Upper lobe of left lung (tissue), 4 donors: ENCODE measurements at regions not wholly inside any gene's neighbourhood (a gene's known extent, or its start where the extent isn't known, plus 50 kb on each side); places are given as distances from the start of the nearest gene placed in this dataset.

ENCODE experiments used
- EP300 ChIP-seq, 4 donors: sonication (generic); formaldehyde crosslinking; IDR thresholded peaks; one replicate each; pipeline ENCODE4 v1.5.1; 2017; ENCODE audit warnings: antibody characterized with exemption in 4 of 4, control low read depth in 2 of 4
- POLR2AphosphoS5 ChIP-seq, 2 donors: sonication (generic); formaldehyde crosslinking; IDR thresholded peaks; one replicate each; pipeline ENCODE4 v1.5.1; 2017; ENCODE audit warnings: antibody characterized with exemption in 2 of 2
- TF ChIP-seq, protein P1 (sequence below), 6 experiments: fragments of 450-650 bp in 4 of 6; fragments of 200-600 bp in 2 of 6; sonication (generic) in 2 of 6; IDR thresholded peaks; one replicate each; pipeline ENCODE4 v1.5.1; 2016 to 2019; ENCODE audit warnings: antibody characterized with exemption in 6 of 6

DNA sequence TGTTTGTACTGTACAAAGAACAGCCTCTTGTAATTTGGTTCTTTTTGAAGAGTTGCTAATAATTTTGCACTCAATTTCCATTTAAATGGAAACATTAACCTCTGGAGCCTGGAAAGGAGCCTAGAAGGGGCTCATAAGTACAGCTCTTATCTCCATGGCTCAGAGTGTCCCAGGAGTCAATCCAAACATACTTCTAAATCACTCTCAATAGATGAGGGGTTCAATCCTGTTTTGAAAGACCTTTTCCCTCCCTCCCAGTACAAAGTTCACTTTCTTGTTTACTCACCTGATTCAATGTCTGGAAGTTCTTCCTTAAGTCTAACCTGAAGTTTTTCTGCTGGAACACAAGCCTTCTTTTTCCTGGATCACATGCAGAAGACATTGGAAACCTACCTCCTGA lies 273.0 kb upstream of the PLET1 start:
- TF ChIP-seq POLR2AphosphoS5 (IDR thresholded peaks at IDR 0.05) (no peak), EP300 (IDR thresholded peaks at IDR 0.05) (no peak)
- TF ChIP-seq, protein P1, sequence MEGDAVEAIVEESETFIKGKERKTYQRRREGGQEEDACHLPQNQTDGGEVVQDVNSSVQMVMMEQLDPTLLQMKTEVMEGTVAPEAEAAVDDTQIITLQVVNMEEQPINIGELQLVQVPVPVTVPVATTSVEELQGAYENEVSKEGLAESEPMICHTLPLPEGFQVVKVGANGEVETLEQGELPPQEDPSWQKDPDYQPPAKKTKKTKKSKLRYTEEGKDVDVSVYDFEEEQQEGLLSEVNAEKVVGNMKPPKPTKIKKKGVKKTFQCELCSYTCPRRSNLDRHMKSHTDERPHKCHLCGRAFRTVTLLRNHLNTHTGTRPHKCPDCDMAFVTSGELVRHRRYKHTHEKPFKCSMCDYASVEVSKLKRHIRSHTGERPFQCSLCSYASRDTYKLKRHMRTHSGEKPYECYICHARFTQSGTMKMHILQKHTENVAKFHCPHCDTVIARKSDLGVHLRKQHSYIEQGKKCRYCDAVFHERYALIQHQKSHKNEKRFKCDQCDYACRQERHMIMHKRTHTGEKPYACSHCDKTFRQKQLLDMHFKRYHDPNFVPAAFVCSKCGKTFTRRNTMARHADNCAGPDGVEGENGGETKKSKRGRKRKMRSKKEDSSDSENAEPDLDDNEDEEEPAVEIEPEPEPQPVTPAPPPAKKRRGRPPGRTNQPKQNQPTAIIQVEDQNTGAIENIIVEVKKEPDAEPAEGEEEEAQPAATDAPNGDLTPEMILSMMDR (IDR thresholded peaks at IDR 0.05): no peak
